OCI-LY7 (cell line): ENCODE measurements at regions not wholly inside any gene's neighbourhood (a gene's known extent, or its start where the extent isn't known, plus 50 kb on each side); places are given as distances from the start of the nearest gene placed in this dataset.

ENCODE experiments used
- BruUV-seq: library from RNA; stranded (reverse); fragments of 400-500 nt; replicated peaks from 2 replicates; lab custom pipeline; 2021; lab: Mats Ljungman, UMichigan
- CTCF ChIA-PET: fragments of 300-600 bp; sonication (Branson Sonifier 250); formaldehyde crosslinking; loops from one replicate; lab custom pipeline; 2022; ENCODE audit warnings: antibody characterized with exemption; ENCODE audit not compliant: unreplicated experiment; lab: Charles Lee
- POLR2A ChIA-PET: fragments of 300-600 bp; sonication (Branson Sonifier 250); formaldehyde crosslinking; loops from one replicate; lab custom pipeline; 2022; ENCODE audit warnings: antibody characterized with exemption; lab: Charles Lee
- DNase-seq: peaks from one replicate; pipeline ENCODE4 v3.0.0-alpha.2; 2015; ENCODE audit warnings: low spot score
- H2AFZ ChIP-seq: fragments of 200-600 bp; sonication (generic), shearing (Covaris generic); 2 replicates; pipeline ENCODE4 v1.6.1; 2014; ENCODE audit warnings: mild to moderate bottlenecking, antibody characterized with exemption, low read length, moderate library complexity
- H3K27ac ChIP-seq: fragments of 200-600 bp; sonication (generic); 2 replicates; pipeline ENCODE4 v1.5.1; 2014; ENCODE audit warnings: mixed run types, low read depth, mild to moderate bottlenecking, moderate library complexity, low read length, inconsistent platforms; ENCODE audit not compliant: poor library complexity, severe bottlenecking
- H3K36me3 ChIP-seq: fragments of 200-600 bp; sonication (generic); 2 replicates; pipeline ENCODE4 v1.6.1; 2014; ENCODE audit warnings: mild to moderate bottlenecking, antibody characterized with exemption, low read length, moderate library complexity, mixed read lengths; ENCODE audit not compliant: insufficient read depth
- H3K4me1 ChIP-seq: fragments of 200-600 bp; sonication (generic); 2 replicates; pipeline ENCODE4 v1.5.1; 2014; ENCODE audit warnings: mild to moderate bottlenecking, low read length; ENCODE audit not compliant: insufficient read depth, poor library complexity, severe bottlenecking
- H3K4me2 ChIP-seq: fragments of 200-600 bp; sonication (generic); 2 replicates; pipeline ENCODE4 v1.6.1; 2014; ENCODE audit warnings: mild to moderate bottlenecking, low read length
- H3K4me3 ChIP-seq: fragments of 200-600 bp; sonication (generic); 2 replicates; pipeline ENCODE4 v1.5.1; 2014; ENCODE audit warnings: mild to moderate bottlenecking, low read depth, low read length; ENCODE audit not compliant: poor library complexity, severe bottlenecking
- H3K79me2 ChIP-seq: fragments of 200-600 bp; sonication (generic); 2 replicates; pipeline ENCODE4 v1.6.1; 2016; ENCODE audit warnings: low read depth, mild to moderate bottlenecking, low read length, moderate library complexity, mixed read lengths; ENCODE audit not compliant: insufficient read depth
- H3K9me2 ChIP-seq: fragments of 200-600 bp; sonication (generic); 2 replicates; pipeline ENCODE4 v1.6.1; 2016; ENCODE audit warnings: mild to moderate bottlenecking, low read length, mixed read lengths; ENCODE audit not compliant: insufficient read depth
- H3K9me3 ChIP-seq: fragments of 200-600 bp; sonication (generic); 2 replicates; pipeline ENCODE4 v1.6.1; 2014; ENCODE audit warnings: mild to moderate bottlenecking, mixed run types, low read length, mixed read lengths
- H4K20me1 ChIP-seq: fragments of 200-600 bp; sonication (generic); 2 replicates; pipeline ENCODE4 v1.6.1; 2014; ENCODE audit warnings: mild to moderate bottlenecking, antibody characterized with exemption, low read length, moderate library complexity, mixed read lengths; ENCODE audit not compliant: insufficient read depth
- CTCF ChIP-seq: fragments of 200-600 bp; sonication (generic); conservative IDR thresholded peaks from 2 replicates; pipeline ENCODE4 v1.5.1; 2014; ENCODE audit warnings: mild to moderate bottlenecking, antibody characterized with exemption, low read length, moderate library complexity, mixed read lengths
- EZH2phosphoT487 ChIP-seq: fragments of 200-600 bp; sonication (generic); IDR thresholded peaks from 2 replicates; pipeline ENCODE4 v1.6.1; 2018; ENCODE audit warnings: low read depth, borderline replicate concordance, mild to moderate bottlenecking, mixed run types, antibody characterized with exemption, low read length, moderate library complexity, mixed read lengths
- intact Hi-C: fragments of 100-400 bp; cut with micrococcal nuclease; formaldehyde crosslinking; loops from one replicate; pipeline ENCODE4 v1.10.0; 2022; ENCODE audit not compliant: unreplicated experiment

- POLR2A ChIA-PET: no interaction called here
- no peaks in the 10 kb centered on the region for H3K9me2 ChIP-seq
- no peaks in the 10 kb centered on the region for H3K79me2 ChIP-seq
- H3K4me2 ChIP-seq: no peak overlapping the region
- no peaks in the 10 kb centered on the region for H3K4me1 ChIP-seq
- TF ChIP-seq EZH2phosphoT487 (no peak), CTCF (no peak)
- H3K9me3 ChIP-seq: no peaks in the 10 kb centered on the region
- H3K4me3 ChIP-seq: no peak overlapping the region
- intact Hi-C loops: no loop called here
- CTCF ChIA-PET: no interaction called here
- no peaks in the 10 kb centered on the region for H3K36me3 ChIP-seq
- BruUV-seq: no TSS peak
- no peak overlapping the region for H2AFZ ChIP-seq
- DNase-seq: no peak
- H3K27ac ChIP-seq: no peak overlapping the region
- H4K20me1 ChIP-seq: no peaks in the 10 kb centered on the region
Measured at GRCh38 chr2:83282043-83282795, 1176.9 kb downstream of the SUCLG1 start.

- DNase-seq: no peak
- H3K9me3 ChIP-seq: no peaks in the 10 kb centered on the region
- intact Hi-C loops: no loop called here
- H3K79me2 ChIP-seq: no peaks in the 10 kb centered on the region
- no peak overlapping the region for H2AFZ ChIP-seq
- H3K4me3 ChIP-seq: no peak overlapping the region
- H3K9me2 ChIP-seq: no peaks in the 10 kb centered on the region
- H3K4me1 ChIP-seq: no peaks in the 10 kb centered on the region
- BruUV-seq: no TSS peak
- CTCF ChIA-PET: no interaction called here
- TF ChIP-seq EZH2phosphoT487 (no peak), CTCF (no peak)
- POLR2A ChIA-PET: no interaction called here
- no peaks in the 10 kb centered on the region for H4K20me1 ChIP-seq
- H3K4me2 ChIP-seq: no peak overlapping the region
- H3K27ac ChIP-seq: no peak overlapping the region
- no peaks in the 10 kb centered on the region for H3K36me3 ChIP-seq
Measured at GRCh38 chr2:83280391-83280790, 1178.7 kb downstream of the SUCLG1 start.

GRCh38 chr2:83273322-83273721 lies 1185.8 kb downstream of the SUCLG1 start:
- Histone ChIP-seq H3K79me2 (no peaks in the 10 kb centered on the region), H3K4me3 (no peak overlapping the region), H3K4me2 (no peak overlapping the region), H3K27ac (no peak overlapping the region), H3K9me3 (no peaks in the 10 kb centered on the region), H3K4me1 (no peaks in the 10 kb centered on the region), H2AFZ (no peak overlapping the region), H4K20me1 (no peaks in the 10 kb centered on the region), H3K9me2 (no peaks in the 10 kb centered on the region), H3K36me3 (no peaks in the 10 kb centered on the region)
- ChIA-PET POLR2A (no interaction called here), CTCF (no interaction called here)
- no TSS peak for BruUV-seq
- intact Hi-C loops: no loop called here
- DNase-seq: no peak
- no peak for TF ChIP-seq EZH2phosphoT487
- TF ChIP-seq CTCF: no peak
